GM21576 (cell line): ENCODE measurements at regions not wholly inside any gene's neighbourhood (a gene's known extent, or its start where the extent isn't known, plus 50 kb on each side); places are given as distances from the start of the nearest gene placed in this dataset.
"Not testable (repeated sequence)": the region's sequence is repeated elsewhere in the genome, so short reads cannot be mapped to it uniquely, and the experiment has no call there.

Experiments used
- ATAC-seq: cut with Tn5 transposase; IDR thresholded peaks from one replicate; pipeline ENCODE4 v1.9.1; 2021; ENCODE audit warnings: mild to moderate bottlenecking, moderate library complexity; ENCODE audit not compliant: unreplicated experiment

GRCh38 chr14:34103176-34103575, 152.3 kb upstream of the EGLN3 start:
- ATAC-seq = no peak

DNA sequence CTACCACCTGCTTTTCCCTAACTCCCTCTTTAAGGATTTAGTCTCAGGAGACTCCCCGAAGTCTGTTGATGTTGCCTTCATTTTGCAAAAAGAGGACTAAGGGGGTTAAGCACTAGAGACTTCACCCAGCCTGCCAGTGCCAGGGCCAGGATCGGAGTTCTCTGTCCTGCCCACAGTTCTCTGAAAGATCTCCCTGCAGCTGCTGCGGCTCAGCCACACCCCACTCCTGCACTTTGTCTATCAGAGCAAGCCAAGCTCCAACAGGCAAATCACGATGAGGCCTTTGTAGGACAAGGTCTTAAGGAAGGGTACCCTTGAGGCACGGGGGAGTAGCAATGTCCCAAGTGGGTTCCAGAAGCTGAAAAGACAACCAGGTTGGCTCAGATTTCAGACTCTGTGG, 148.8 kb upstream of the EGLN3 start:
- no peak for ATAC-seq

- ATAC-seq = no peak
Measured at GRCh38 chr14:34098985-34099349, 148.1 kb upstream of the EGLN3 start.

DNA sequence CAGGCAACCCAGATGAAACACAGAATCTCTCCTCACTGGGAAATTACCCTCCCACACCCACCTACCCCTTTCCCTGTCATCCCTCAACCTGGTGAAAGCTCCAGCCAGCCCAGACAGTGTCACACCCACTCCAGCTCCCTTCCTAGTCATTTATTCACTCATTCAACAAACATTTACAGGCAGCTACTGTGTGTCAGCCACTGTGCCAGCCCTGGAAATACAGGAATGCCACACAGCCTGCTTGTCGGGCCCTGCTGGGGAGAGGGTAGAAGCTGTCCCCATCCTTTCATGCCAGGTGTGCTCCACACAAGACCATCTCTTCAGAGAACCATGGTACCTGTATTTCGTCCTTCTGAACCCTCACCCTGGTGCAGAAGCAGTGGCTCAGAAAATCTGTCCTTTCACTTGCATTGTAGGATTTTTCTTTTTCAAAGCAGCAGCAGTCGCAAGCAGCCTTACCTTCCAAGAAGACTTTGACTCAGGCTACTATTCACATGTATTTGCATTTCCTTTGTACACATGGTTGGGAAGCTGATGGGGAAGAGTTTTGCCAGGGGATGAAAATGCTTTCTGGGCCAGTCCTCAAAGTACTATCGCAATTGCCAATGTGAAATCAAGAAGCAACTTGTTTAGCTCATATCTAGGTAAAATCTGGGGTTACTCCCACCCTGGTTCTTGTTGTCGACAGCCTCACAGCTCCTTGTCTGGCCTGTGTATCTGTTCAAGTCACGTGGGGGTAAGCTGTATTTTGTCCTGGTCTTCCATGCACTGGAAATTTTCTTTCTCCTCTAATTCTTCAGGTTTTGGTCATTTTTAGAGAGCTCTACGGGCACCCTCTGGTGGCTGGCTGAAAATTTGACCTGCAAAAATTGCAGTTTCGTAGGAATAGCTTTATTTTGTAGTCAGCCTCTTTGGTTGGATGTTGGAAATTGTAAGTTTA, 147.4 kb upstream of the EGLN3 start:
- ATAC-seq = no peak

DNA sequence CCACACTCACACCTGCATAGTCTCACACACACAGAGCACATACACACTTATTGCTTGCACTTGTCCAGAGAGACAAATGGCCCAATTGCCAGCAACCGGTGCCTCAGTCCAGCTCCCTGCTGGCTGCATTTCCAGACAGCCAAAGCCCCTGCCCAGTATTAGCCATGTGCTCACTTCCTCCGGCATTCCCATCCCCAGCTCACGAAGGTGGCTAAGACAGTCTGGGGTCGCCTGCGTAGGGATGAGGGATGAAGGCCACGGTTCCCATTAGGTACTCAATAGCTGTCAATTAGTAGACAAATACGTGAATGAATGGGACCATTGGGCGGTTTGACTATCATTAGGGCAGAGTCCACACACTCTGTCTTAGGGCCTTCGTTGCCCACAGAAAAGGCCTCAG, 146.8 kb upstream of the EGLN3 start:
- ATAC-seq = no peak

- no peak for ATAC-seq
Measured at GRCh38 chr14:34094384-34094783, 143.5 kb upstream of the EGLN3 start.

GRCh38 chr14:34093883-34094282, 143.0 kb upstream of the EGLN3 start:
- no peak for ATAC-seq

- ATAC-seq = no peak
Measured at GRCh38 chr14:34090451-34090850, 139.6 kb upstream of the EGLN3 start.

DNA sequence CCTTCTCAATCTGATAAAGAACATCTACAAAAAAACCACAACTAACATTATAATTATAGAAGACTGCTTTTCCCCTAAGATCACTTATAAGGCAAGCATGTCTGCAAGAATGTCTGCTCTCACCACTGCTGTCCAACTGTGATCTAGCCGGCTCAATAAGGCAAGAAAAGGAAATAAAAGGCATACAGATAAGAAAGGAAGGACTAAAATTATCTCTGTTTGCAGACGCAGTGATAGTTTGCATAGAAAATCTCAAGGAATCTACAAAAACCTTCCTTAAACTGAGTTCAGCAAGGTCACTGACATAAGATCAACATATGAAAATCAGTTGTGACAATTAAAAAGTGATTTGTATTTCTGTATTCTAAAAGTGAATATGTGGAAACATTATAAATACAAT, 138.0 kb upstream of the EGLN3 start:
- no peak for ATAC-seq

- no peak for ATAC-seq
Measured at GRCh38 chr14:34087571-34087970, 136.7 kb upstream of the EGLN3 start.

DNA sequence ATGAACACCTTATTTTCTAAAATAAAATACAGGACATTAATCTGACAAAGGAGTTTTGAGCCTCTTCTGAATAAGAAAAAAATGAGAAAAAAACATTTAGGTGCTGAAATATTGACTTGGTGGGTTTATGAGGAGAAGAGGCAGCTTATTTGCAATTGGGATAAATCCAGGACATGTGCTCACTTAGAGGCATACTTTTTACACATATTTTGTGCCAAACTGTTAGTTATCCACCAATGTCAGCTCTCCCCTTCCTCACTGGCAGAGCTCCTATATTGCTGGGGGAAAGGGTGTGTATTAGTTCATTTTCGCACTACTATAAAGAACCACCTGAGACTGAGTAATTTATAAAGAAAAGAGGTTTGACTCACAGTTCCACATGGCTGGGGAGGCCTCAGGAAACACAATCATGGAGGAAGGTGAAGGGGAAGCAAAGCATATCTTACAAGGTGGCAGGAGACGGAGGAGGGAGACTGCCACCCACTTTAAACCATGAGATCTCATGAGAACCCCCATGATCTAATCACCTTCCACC, 135.4 kb upstream of the EGLN3 start:
- no peak for ATAC-seq

DNA sequence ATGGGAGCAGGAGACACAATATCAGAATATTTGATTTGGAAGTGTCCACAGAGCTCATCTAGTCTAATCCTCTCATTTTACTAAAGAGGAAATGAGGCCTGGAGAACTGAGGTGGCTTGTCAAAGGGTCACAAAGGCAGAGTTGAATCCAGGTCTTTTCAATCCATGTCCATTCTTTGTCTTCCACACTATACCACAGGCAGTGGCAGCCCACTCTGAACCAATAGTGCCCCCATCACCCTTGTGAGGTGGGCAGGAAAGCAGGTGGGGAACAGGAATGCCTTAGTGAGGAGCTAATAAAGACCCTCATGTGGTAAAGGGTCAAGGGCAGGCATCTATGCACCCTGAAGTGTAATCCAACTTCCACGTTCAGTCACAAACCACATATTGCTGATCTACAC, 134.8 kb upstream of the EGLN3 start:
- no peak for ATAC-seq

DNA sequence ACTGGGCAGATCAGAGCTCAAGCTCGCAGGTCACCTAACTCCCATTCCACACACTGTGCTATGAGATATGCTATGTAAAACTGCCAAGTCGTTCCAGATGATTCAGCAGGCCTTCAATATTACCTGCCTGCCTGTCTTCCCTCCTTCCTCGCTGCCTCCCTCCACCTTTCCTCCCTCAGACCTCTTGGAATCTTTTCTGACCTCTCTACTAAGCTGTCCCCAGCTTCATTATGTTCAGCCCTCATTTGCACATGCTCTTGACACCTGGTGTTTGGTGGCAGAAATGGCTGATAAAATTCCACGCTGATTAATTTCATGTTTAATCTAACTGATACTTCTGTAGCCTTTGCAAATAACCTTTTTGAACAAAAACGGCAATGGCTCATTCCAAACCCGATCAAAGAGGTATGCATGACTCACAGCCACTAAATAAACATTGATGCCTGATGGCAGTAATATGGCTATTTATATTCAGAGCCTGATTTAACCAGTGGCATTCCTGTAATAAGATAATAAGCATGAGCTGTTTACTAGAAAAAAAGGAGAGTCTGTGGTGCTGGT, 130.8 kb upstream of the EGLN3 start:
- ATAC-seq = no peak

- ATAC-seq = no peak
Measured at GRCh38 chr14:34081101-34081575, 130.3 kb upstream of the EGLN3 start.

GRCh38 chr14:34079643-34080042, 128.8 kb upstream of the EGLN3 start:
- not testable (repeated sequence) for ATAC-seq

GRCh38 chr14:34078117-34078743, 127.4 kb upstream of the EGLN3 start:
- no peak for ATAC-seq

DNA sequence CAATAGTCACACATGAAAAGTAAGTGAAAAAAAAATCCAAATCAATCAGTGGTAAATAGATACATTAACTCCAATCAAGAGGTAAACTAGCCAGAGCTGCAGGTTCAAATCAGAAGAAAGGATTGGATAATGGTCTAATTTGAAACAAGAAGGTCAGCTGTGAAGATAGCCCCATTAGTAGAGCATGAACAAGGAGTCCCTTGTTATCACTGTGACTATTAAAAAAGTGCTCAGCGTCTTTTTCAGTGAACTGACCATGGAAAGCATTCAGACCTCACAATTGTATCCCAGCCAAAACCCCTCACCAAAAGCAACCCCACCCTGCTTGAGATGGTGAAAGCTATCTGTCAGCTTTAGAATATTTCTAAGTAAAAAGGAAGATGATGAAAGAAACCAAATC, 125.0 kb upstream of the EGLN3 start:
- no peak for ATAC-seq

- no peak for ATAC-seq
Measured at GRCh38 chr14:34075042-34075744, 124.3 kb upstream of the EGLN3 start.

DNA sequence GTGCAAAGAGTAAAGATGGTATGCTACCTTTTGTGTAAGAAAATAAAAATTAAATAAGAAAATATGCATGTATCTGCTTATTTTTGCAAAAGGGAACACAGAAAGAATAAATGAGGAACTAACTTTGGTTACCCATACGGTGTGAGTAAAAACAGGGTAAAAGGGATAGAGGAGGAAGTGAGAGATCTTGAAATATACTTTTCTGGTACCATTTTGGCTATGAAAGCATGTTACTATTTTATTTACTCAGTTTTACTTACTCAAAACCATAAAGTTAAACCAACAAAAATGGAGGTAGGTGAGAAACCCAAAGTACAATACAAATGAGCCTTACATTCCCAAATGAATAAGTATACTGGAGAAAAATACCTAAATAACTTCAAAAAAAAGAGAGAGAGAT, 122.0 kb upstream of the EGLN3 start:
- ATAC-seq = peak; percentile 50

- ATAC-seq = no peak
Measured at GRCh38 chr14:34072401-34072800, 121.5 kb upstream of the EGLN3 start.

DNA sequence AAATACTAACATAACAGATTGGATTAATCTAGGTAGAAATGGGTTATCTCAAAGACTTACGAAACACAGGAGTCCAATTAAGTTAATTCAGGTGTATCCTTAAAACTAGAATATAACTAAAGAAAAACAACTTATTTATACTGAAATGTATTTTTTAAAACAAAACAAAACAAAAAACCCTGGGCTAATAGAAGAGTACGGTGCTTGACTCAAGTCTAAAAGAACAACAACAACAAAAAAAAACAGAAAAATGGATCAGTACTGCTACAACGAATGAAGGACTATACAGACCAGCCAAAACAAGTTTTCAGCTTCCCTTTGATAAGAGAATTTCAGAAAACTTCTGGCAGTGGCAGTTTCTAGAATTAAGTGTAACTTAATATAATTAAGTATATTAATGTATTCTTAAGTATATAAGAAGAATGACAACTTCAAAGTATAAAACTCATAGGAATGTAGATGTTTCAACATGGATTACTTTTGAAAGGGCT, 120.1 kb upstream of the EGLN3 start:
- no peak for ATAC-seq
